Aorta (tissue), 5 donors: ENCODE measurements at regions not wholly inside any gene's neighbourhood (a gene's known extent, or its start where the extent isn't known, plus 50 kb on each side); places are given as distances from the start of the nearest gene placed in this dataset.

Source experiments
- ATAC-seq: fragments of 200-7000 bp; cut with Tn5 transposase; one replicate; pipeline ENCODE4 v1.9.1; 2022; ENCODE audit warnings: moderate library complexity; ENCODE audit not compliant: low FRiP score
- DNase-seq, 2 donors: peaks; one replicate each; pipeline ENCODE4 v3.0.0-alpha.2; 2020
- H3K27ac ChIP-seq, 2 donors: one replicate each; pipeline ENCODE4 v1.5.1; 2013; ENCODE audit warnings: low read length in 2 of 2, mild to moderate bottlenecking in 2 of 2, moderate library complexity in 2 of 2, control low read depth in 1 of 2, inconsistent platforms in 1 of 2, low read depth in 1 of 2
- H3K27me3 ChIP-seq, 2 donors: one replicate each; pipeline ENCODE4 v1.6.1; 2013; ENCODE audit warnings: control low read depth in 1 of 2, low read length in 1 of 2, mild to moderate bottlenecking in 1 of 2, moderate library complexity in 1 of 2; ENCODE audit not compliant: insufficient read depth in 2 of 2, control insufficient read depth in 1 of 2
- H3K36me3 ChIP-seq, 2 donors: one replicate each; pipeline ENCODE4 v1.6.1; 2013; ENCODE audit warnings: control low read depth in 1 of 2, low read length in 1 of 2, mild to moderate bottlenecking in 1 of 2; ENCODE audit not compliant: insufficient read depth in 2 of 2, control insufficient read depth in 1 of 2
- H3K4me1 ChIP-seq, 2 donors: one replicate each; pipeline ENCODE4 v1.6.1; 2013; ENCODE audit warnings: low read length in 2 of 2, control low read depth in 1 of 2, mild to moderate bottlenecking in 1 of 2, moderate library complexity in 1 of 2; ENCODE audit not compliant: insufficient read depth in 2 of 2, control insufficient read depth in 1 of 2
- H3K4me3 ChIP-seq, 2 donors: one replicate each; pipeline ENCODE4 v1.5.1; 2013; ENCODE audit warnings: low read length in 2 of 2, control low read depth in 1 of 2, mild to moderate bottlenecking in 1 of 2
- H3K9me3 ChIP-seq: one replicate; pipeline ENCODE4 v1.6.1; 2013; ENCODE audit warnings: mild to moderate bottlenecking, low read length; ENCODE audit not compliant: control insufficient read depth
- WGBS, 2 donors: extraction: QIAGEN DNeasy Blood & Tissue Kit; methylation state at CpG; one replicate each; pipeline ENCODE4 v1.1.7; 2013; 5-methylcytosine and 5-hydroxymethylcytosine counted together
- intact Hi-C, 2 donors: fragments of 100-400 bp; cut with DNase I; formaldehyde crosslinking; loops; one replicate each; pipeline versions ENCODE4 v1.14.2 to v1.15.0; 2022
- donor health status: healthy with polysubstance abuse.
- donor health status: Bipolar disorder and iron deficiency.
- donor health status: DM: no; HTN: no; CAD: no.
- donor health status: DM: no; HTN: no; CAD: no.
- donor health status: DM: yes; HTN: yes; CAD: no.

- no peaks in the 10 kb centered on the region for H3K4me1 ChIP-seq
- no peak overlapping the region for H3K27ac ChIP-seq
- ATAC-seq (no peak), DNase-seq (no peak)
- H3K4me3 ChIP-seq = no peak overlapping the region
- no peaks in the 10 kb centered on the region for H3K36me3 ChIP-seq
- H3K9me3 ChIP-seq = no peaks in the 10 kb centered on the region
- WGBS, 2 donors = 83 to 89% methylated on average over 5 of the region's 5 CpGs
- intact Hi-C loops = no loop called here
- no peaks in the 10 kb centered on the region for H3K27me3 ChIP-seq
Measured at GRCh38 chr6:87899499-87900147, 148.0 kb upstream of the SPACA1 start.

- ATAC-seq = no peak
- no peak for DNase-seq
- intact Hi-C loops = no loop called here
- Histone ChIP-seq H3K4me1 (no peaks in the 10 kb centered on the region), H3K9me3 (no peaks in the 10 kb centered on the region), H3K27ac (no peak overlapping the region), H3K36me3 (no peaks in the 10 kb centered on the region), H3K27me3 (no peaks in the 10 kb centered on the region), H3K4me3 (no peak overlapping the region)
- WGBS, 2 donors = 53 to 54% methylated on average over 3 of the region's 3 CpGs
Measured at GRCh38 chr6:87897663-87898062, 150.0 kb upstream of the SPACA1 start.

GRCh38 chr6:87897013-87897412, 150.6 kb upstream of the SPACA1 start:
- intact Hi-C loops = no loop called here
- no peaks in the 10 kb centered on the region for H3K9me3 ChIP-seq

GRCh38 chr6:87887266-87887665, 160.4 kb upstream of the SPACA1 start:
- H3K27ac ChIP-seq = no peak overlapping the region
- 89 to 90% methylated on average over 2 of the region's 2 CpGs for WGBS, 2 donors
- ATAC-seq = no peak

More at GRCh38 chr6:87897013-87897412, 150.6 kb upstream of the SPACA1 start:
- no peak for ATAC-seq
- no peak overlapping the region for H3K27ac ChIP-seq
- no peak for DNase-seq
- no peaks in the 10 kb centered on the region for H3K27me3 ChIP-seq
- no peaks in the 10 kb centered on the region for H3K4me1 ChIP-seq
- H3K4me3 ChIP-seq = no peak overlapping the region
- no peaks in the 10 kb centered on the region for H3K36me3 ChIP-seq

GRCh38 chr6:87884203-87884602, 163.4 kb upstream of the SPACA1 start:
- Histone ChIP-seq H3K4me1 (no peaks in the 10 kb centered on the region), H3K9me3 (no peaks in the 10 kb centered on the region), H3K27me3 (no peaks in the 10 kb centered on the region), H3K36me3 (no peaks in the 10 kb centered on the region), H3K4me3 (no peak overlapping the region), H3K27ac (no peak overlapping the region)
- ATAC-seq (no peak), DNase-seq (no peak)
- intact Hi-C loops = no loop called here
- 97% methylated on average over 1 of the region's 1 CpG for WGBS, 2 donors

More at GRCh38 chr6:87887266-87887665, 160.4 kb upstream of the SPACA1 start:
- no peaks in the 10 kb centered on the region for H3K4me1 ChIP-seq
- no peaks in the 10 kb centered on the region for H3K27me3 ChIP-seq
- intact Hi-C loops = no loop called here
- DNase-seq = no peak
- H3K36me3 ChIP-seq = no peaks in the 10 kb centered on the region
- H3K9me3 ChIP-seq = no peaks in the 10 kb centered on the region
- no peak overlapping the region for H3K4me3 ChIP-seq

- 49 to 54% methylated on average over 4 of the region's 4 CpGs for WGBS, 2 donors
- intact Hi-C loops = no loop called here
Measured at GRCh38 chr6:87881342-87881895, 166.2 kb upstream of the SPACA1 start.

GRCh38 chr6:87879132-87879861, 168.3 kb upstream of the SPACA1 start:
- Histone ChIP-seq H3K27ac (no peak overlapping the region), H3K36me3 (no peaks in the 10 kb centered on the region), H3K9me3 (peaks cover 1% of the 10 kb centered on the region), H3K4me1 (no peaks in the 10 kb centered on the region), H3K27me3 (no peaks in the 10 kb centered on the region), H3K4me3 (no peak overlapping the region)
- ATAC-seq (no peak), DNase-seq (no peak)
- WGBS, 2 donors = 37 to 50% methylated on average over 7 of the region's 7 CpGs
- intact Hi-C loops = no loop called here

More at GRCh38 chr6:87881342-87881895, 166.2 kb upstream of the SPACA1 start:
- no peak for DNase-seq
- no peaks in the 10 kb centered on the region for H3K4me1 ChIP-seq
- no peak overlapping the region for H3K4me3 ChIP-seq
- H3K27ac ChIP-seq = no peak overlapping the region
- H3K27me3 ChIP-seq = no peaks in the 10 kb centered on the region
- no peak for ATAC-seq
- H3K36me3 ChIP-seq = no peaks in the 10 kb centered on the region
- H3K9me3 ChIP-seq = no peaks in the 10 kb centered on the region

GRCh38 chr6:87875781-87876180, 171.9 kb upstream of the SPACA1 start:
- no peaks in the 10 kb centered on the region for H3K4me1 ChIP-seq
- H3K27ac ChIP-seq = no peak overlapping the region
- H3K4me3 ChIP-seq = no peak overlapping the region
- no peaks in the 10 kb centered on the region for H3K27me3 ChIP-seq
- H3K36me3 ChIP-seq = no peaks in the 10 kb centered on the region
- WGBS, 2 donors = 36 to 44% methylated on average over 1 of the region's 1 CpG
- ATAC-seq (no peak), DNase-seq (no peak)
- intact Hi-C loops = no loop called here
- peaks cover 1% of the 10 kb centered on the region for H3K9me3 ChIP-seq

GRCh38 chr6:87873556-87873955, 171.5 kb upstream of the AKIRIN2 start:
- Histone ChIP-seq H3K27me3 (no peaks in the 10 kb centered on the region), H3K9me3 (peaks cover 1% of the 10 kb centered on the region), H3K27ac (no peak overlapping the region), H3K4me1 (no peaks in the 10 kb centered on the region), H3K36me3 (no peaks in the 10 kb centered on the region), H3K4me3 (no peak overlapping the region)
- WGBS, 2 donors = 96 to 97% methylated on average over 3 of the region's 3 CpGs
- ATAC-seq (no peak), DNase-seq (no peak)
- intact Hi-C loops = no loop called here
